DOHH2 (cell line): ENCODE measurements at regions not wholly inside any gene's neighbourhood (a gene's known extent, or its start where the extent isn't known, plus 50 kb on each side); places are given as distances from the start of the nearest gene placed in this dataset.
"Not testable (repeated sequence)": the region's sequence is repeated elsewhere in the genome, so short reads cannot be mapped to it uniquely, and the experiment has no call there.

Source experiments
- EZH2phosphoT487 ChIP-seq: fragments of 200-600 bp; sonication (generic); IDR thresholded peaks from 2 replicates; pipeline ENCODE4 v1.6.1; 2017; ENCODE audit warnings: borderline replicate concordance, mild to moderate bottlenecking, antibody characterized with exemption, low read length, moderate library complexity, mixed read lengths
- TF ChIP-seq, protein P1 (sequence below): fragments of 200-600 bp; sonication (generic); IDR thresholded peaks from one replicate; pipeline ENCODE4 v1.5.1; 2014; ENCODE audit warnings: antibody characterized with exemption, mild to moderate bottlenecking, low read depth, low read length; ENCODE audit not compliant: poor library complexity, severe bottlenecking

DNA sequence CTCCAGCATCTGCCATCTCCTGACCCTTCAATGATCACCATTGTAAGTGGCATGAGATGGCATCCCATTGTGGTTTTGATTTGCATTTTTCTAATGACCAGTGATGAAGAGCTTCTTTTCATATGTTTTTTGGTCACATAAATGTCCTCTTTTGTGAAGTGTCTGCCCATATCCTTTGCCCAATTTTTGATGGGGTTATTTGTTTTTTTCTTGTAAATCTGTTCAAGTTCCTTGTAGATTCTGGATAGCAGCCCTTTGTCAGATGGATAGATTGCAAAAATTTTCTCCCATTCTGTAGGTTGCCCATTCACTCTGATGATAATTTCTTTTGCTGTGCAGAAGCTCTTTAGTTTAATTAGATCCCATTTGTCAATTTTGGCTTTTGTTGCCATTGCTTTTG is 547.3 kb downstream of the TMTC2 start:
- TF ChIP-seq, protein P1, sequence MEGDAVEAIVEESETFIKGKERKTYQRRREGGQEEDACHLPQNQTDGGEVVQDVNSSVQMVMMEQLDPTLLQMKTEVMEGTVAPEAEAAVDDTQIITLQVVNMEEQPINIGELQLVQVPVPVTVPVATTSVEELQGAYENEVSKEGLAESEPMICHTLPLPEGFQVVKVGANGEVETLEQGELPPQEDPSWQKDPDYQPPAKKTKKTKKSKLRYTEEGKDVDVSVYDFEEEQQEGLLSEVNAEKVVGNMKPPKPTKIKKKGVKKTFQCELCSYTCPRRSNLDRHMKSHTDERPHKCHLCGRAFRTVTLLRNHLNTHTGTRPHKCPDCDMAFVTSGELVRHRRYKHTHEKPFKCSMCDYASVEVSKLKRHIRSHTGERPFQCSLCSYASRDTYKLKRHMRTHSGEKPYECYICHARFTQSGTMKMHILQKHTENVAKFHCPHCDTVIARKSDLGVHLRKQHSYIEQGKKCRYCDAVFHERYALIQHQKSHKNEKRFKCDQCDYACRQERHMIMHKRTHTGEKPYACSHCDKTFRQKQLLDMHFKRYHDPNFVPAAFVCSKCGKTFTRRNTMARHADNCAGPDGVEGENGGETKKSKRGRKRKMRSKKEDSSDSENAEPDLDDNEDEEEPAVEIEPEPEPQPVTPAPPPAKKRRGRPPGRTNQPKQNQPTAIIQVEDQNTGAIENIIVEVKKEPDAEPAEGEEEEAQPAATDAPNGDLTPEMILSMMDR = not testable (repeated sequence)
- TF ChIP-seq EZH2phosphoT487 = not testable (repeated sequence)
